Omental fat pad (tissue), 3 donors: ENCODE measurements at regions not wholly inside any gene's neighbourhood (a gene's known extent, or its start where the extent isn't known, plus 50 kb on each side); places are given as distances from the start of the nearest gene placed in this dataset.

Experiments
- ATAC-seq: fragments of 150-250 bp; one replicate; pipeline ENCODE4 v1.9.1; 2016; ENCODE audit warnings: mild to moderate bottlenecking, moderate library complexity; ENCODE audit not compliant: low FRiP score
- DNase-seq: peaks from one replicate; pipeline ENCODE4 v3.0.0-alpha.2; 2019; ENCODE audit warnings: low spot score
- CTCF ChIP-seq, 3 donors: fragments of 450-650 bp; IDR thresholded peaks; one replicate each; pipeline ENCODE4 v1.5.1; 2016 to 2017; ENCODE audit warnings: antibody characterized with exemption in 3 of 3, mild to moderate bottlenecking in 3 of 3, moderate library complexity in 2 of 3

- ATAC-seq (no peak), DNase-seq (no peak)
- TF ChIP-seq CTCF (IDR thresholded peaks at IDR 0.05) = no peak
These were observed 162.2 kb upstream of the KCNK2 start for GRCh38 chr1:214920337-214920736.

- ATAC-seq (no peak), DNase-seq (no peak)
- TF ChIP-seq CTCF (IDR thresholded peaks at IDR 0.05) = no peak
These were observed 159.1 kb upstream of the KCNK2 start for GRCh38 chr1:214923278-214923915.

GRCh38 chr1:214927796-214928195 lies 154.7 kb upstream of the KCNK2 start:
- ATAC-seq = no peak
- no peak for TF ChIP-seq CTCF (IDR thresholded peaks at IDR 0.05)

GRCh38 chr1:214928574-214928973 lies 154.0 kb upstream of the KCNK2 start:
- TF ChIP-seq CTCF (IDR thresholded peaks at IDR 0.05) = no peak
- ATAC-seq = no peak
- no peak for DNase-seq

More at GRCh38 chr1:214927796-214928195, 154.7 kb upstream of the KCNK2 start:
- DNase-seq = no peak

GRCh38 chr1:214933375-214933774 lies 149.2 kb upstream of the KCNK2 start:
- ATAC-seq (no peak), DNase-seq (no peak)
- no peak for TF ChIP-seq CTCF (IDR thresholded peaks at IDR 0.05)

GRCh38 chr1:214934045-214934444 lies 148.5 kb upstream of the KCNK2 start:
- ATAC-seq (no peak), DNase-seq (no peak)
- no peak for TF ChIP-seq CTCF (IDR thresholded peaks at IDR 0.05)

GRCh38 chr1:214935258-214935657 lies 147.3 kb upstream of the KCNK2 start:
- TF ChIP-seq CTCF (IDR thresholded peaks at IDR 0.05) = no peak
- ATAC-seq = no peak
- DNase-seq = no peak
